GM23248 (cell line): ENCODE measurements at regions not wholly inside any gene's neighbourhood (a gene's known extent, or its start where the extent isn't known, plus 50 kb on each side); places are given as distances from the start of the nearest gene placed in this dataset.

Source experiments
- DNase-seq: peaks from one replicate; pipeline ENCODE4 v3.0.0-alpha.2; 2015
- H2AFZ ChIP-seq: fragments of 200-600 bp; sonication (generic); 2 replicates; pipeline ENCODE4 v1.6.1; 2016; ENCODE audit warnings: antibody characterized with exemption
- H3F3A ChIP-seq: fragments of 200-600 bp; sonication (generic); 2 replicates; pipeline ENCODE4 v1.6.1; 2016; ENCODE audit warnings: mild to moderate bottlenecking, antibody characterized with exemption, mixed run types; ENCODE audit not compliant: insufficient read depth
- H3K27ac ChIP-seq: fragments of 200-600 bp; sonication (generic); 2 replicates; pipeline ENCODE4 v1.5.1; 2016; ENCODE audit warnings: mild to moderate bottlenecking
- H3K27me3 ChIP-seq: fragments of 200-600 bp; sonication (generic); replicated peaks from 2 replicates; pipeline ENCODE4 v1.6.1; 2016; ENCODE audit warnings: mild to moderate bottlenecking; ENCODE audit not compliant: insufficient read depth
- H3K36me3 ChIP-seq: fragments of 200-600 bp; sonication (generic); 2 replicates; pipeline ENCODE4 v1.6.1; 2016; ENCODE audit warnings: low read depth, mild to moderate bottlenecking
- H3K4me1 ChIP-seq: fragments of 200-600 bp; sonication (generic); 2 replicates; pipeline ENCODE4 v1.6.1; 2016; ENCODE audit warnings: mild to moderate bottlenecking; ENCODE audit not compliant: insufficient read depth
- H3K4me2 ChIP-seq: fragments of 200-600 bp; sonication (generic); one replicate; pipeline ENCODE4 v1.6.1; 2016; ENCODE audit warnings: mild to moderate bottlenecking; ENCODE audit not compliant: unreplicated experiment
- H3K4me3 ChIP-seq: fragments of 200-600 bp; sonication (generic); 2 replicates; pipeline ENCODE4 v1.5.1; 2016; ENCODE audit warnings: mild to moderate bottlenecking
- H3K79me2 ChIP-seq: fragments of 200-600 bp; sonication (generic); 2 replicates; pipeline ENCODE4 v1.6.1; 2016; ENCODE audit warnings: mild to moderate bottlenecking; ENCODE audit not compliant: insufficient read depth
- H3K9ac ChIP-seq: fragments of 200-600 bp; sonication (generic); 2 replicates; pipeline ENCODE4 v1.6.1; 2016; ENCODE audit warnings: mild to moderate bottlenecking
- H3K9me2 ChIP-seq: fragments of 200-600 bp; sonication (generic); 2 replicates; pipeline ENCODE4 v1.6.1; 2016; ENCODE audit warnings: mixed run types, mild to moderate bottlenecking, moderate library complexity; ENCODE audit not compliant: insufficient read depth
- H3K9me3 ChIP-seq: fragments of 200-600 bp; sonication (generic); one replicate; pipeline ENCODE4 v1.6.1; 2017; ENCODE audit warnings: low read depth
- H4K20me1 ChIP-seq: fragments of 200-600 bp; sonication (generic); 2 replicates; pipeline ENCODE4 v1.6.0; 2016; ENCODE audit not compliant: insufficient read depth
- EZH2 ChIP-seq: fragments of 200-600 bp; sonication (generic); IDR thresholded peaks from 2 replicates; pipeline ENCODE4 v1.6.1; 2018; ENCODE audit warnings: antibody characterized with exemption, mild to moderate bottlenecking; ENCODE audit not compliant: insufficient read depth, poor library complexity, severe bottlenecking
- EZH2phosphoT487 ChIP-seq: fragments of 200-600 bp; sonication (generic); IDR thresholded peaks from 2 replicates; pipeline ENCODE4 v1.6.1; 2018; ENCODE audit warnings: antibody characterized with exemption, moderate library complexity, mild to moderate bottlenecking, low read depth; ENCODE audit not compliant: insufficient read depth
- WGBS, 2 experiments: methylation state at CpG; one replicate each; pipeline ENCODE4 v1.1.6; 2015 to 2017; ENCODE audit warnings: low lambda C conversion rate in 2 of 2, low coverage in 1 of 2; ENCODE audit errors: missing lambda C conversion rate in 2 of 2; 5-methylcytosine and 5-hydroxymethylcytosine counted together
- in situ Hi-C: fragments of 300-500 bp; cut with MboI; formaldehyde crosslinking; loops from 2 replicates; pipeline ENCODE4 v1.15.0; 2020

DNA sequence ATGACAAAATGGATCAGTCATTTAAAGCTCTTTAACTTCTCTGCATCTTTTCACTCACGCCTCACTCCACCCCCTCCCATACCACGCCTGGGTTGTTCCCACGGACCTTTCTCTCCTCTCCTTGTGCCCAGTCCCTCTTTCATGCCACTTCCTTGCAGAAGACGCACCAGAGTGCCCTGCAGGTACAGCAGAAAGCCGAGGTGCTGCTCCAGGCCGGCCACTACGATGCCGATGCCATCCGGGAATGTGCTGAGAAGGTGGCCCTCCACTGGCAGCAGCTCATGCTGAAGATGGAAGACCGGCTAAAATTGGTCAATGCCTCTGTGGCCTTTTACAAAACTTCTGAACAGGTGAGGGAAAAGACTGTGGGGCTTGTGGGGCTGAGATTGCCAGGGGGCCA lies 296.1 kb upstream of the UMPS start:
- TF ChIP-seq EZH2phosphoT487 (no peak), EZH2 (no peak)

DNA sequence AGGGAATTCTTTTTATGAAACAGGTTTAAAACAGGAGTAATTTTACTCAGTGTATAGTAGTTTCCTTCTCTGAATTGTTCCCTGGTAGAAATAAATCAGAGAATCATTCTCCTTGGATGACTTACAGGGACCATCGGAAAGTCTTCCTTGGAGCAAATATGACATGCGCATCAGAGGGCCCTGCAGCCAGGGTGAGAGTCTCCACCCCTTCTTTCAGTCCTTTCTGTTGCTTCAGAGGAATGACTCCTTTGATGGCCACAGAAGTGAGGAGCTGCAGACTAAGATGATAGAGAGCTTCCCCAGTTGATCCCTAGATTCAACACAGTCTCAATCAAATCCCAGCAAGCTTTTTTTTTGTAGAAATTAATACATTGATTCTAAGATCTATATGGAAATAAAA lies 294.8 kb upstream of the UMPS start:
- H3K9me2 ChIP-seq: no peaks in the 10 kb centered on the region
- TF ChIP-seq EZH2: no peak
- TF ChIP-seq EZH2phosphoT487: no peak
- in situ Hi-C loops: no loop called here
- peaks cover 9% of the 10 kb centered on the region for H3K27me3 ChIP-seq
- H3K79me2 ChIP-seq: no peaks in the 10 kb centered on the region
- no peaks in the 10 kb centered on the region for H3K4me1 ChIP-seq
- DNase-seq: no peak
- no peak overlapping the region for H3K9ac ChIP-seq
- H3K9me3 ChIP-seq: no peaks in the 10 kb centered on the region
- no peak overlapping the region for H3K4me2 ChIP-seq
- WGBS, 2 experiments: 87 to 98% methylated on average over 2 of the region's 2 CpGs
- no peak overlapping the region for H3K4me3 ChIP-seq
- H2AFZ ChIP-seq: no peak overlapping the region
- H4K20me1 ChIP-seq: no peaks in the 10 kb centered on the region
- no peak overlapping the region for H3K27ac ChIP-seq
- H3F3A ChIP-seq: no peaks in the 10 kb centered on the region
- no peaks in the 10 kb centered on the region for H3K36me3 ChIP-seq

More for the DNA sequence above, 296.1 kb upstream of the UMPS start:
- Histone ChIP-seq H3K9me2 (no peaks in the 10 kb centered on the region), H3K27me3 (peaks cover 10% of the 10 kb centered on the region), H3K4me1 (peaks cover 3% of the 10 kb centered on the region), H4K20me1 (no peaks in the 10 kb centered on the region), H3K36me3 (no peaks in the 10 kb centered on the region), H3K9me3 (no peaks in the 10 kb centered on the region), H3K9ac (no peak overlapping the region), H3F3A (peaks cover 3% of the 10 kb centered on the region; the same call in 1 of the 2 replicates), H2AFZ (no peak overlapping the region), H3K27ac (no peak overlapping the region), H3K4me3 (no peak overlapping the region), H3K79me2 (no peaks in the 10 kb centered on the region), H3K4me2 (no peak overlapping the region)
- DNase-seq: no peak
- 77 to 78% methylated on average over 10 of the region's 10 CpGs for WGBS, 2 experiments
- in situ Hi-C loops: no loop called here

DNA sequence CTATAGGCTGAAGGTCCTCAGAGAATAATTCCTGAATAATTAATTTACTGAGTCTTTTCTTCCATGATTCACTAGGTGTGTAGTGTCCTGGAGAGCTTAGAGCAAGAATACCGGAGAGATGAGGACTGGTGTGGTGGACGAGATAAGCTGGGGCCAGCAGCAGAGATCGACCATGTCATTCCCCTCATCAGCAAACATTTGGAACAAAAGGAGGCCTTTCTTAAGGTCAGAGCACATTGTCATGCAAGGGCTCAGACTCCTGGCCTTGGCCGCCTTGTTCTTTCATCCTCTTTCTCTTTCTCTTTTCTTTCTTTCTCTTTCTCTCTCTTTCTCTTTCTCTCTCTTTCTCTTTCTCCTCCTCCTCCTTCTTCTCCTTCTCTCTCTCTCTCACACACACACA lies 291.4 kb upstream of the UMPS start:
- Histone ChIP-seq H3K4me1 (no peaks in the 10 kb centered on the region), H3K79me2 (no peaks in the 10 kb centered on the region), H3K4me2 (no peak overlapping the region), H3K36me3 (no peaks in the 10 kb centered on the region), H2AFZ (no peak overlapping the region), H3K9me3 (no peaks in the 10 kb centered on the region), H3K27ac (no peak overlapping the region), H3K9ac (no peak overlapping the region), H3K9me2 (no peaks in the 10 kb centered on the region), H3F3A (no peaks in the 10 kb centered on the region), H3K4me3 (no peak overlapping the region), H4K20me1 (no peaks in the 10 kb centered on the region), H3K27me3 (no peaks in the 10 kb centered on the region)
- 72 to 76% methylated on average over 4 of the region's 4 CpGs for WGBS, 2 experiments
- in situ Hi-C loops: no loop called here
- DNase-seq: no peak
- TF ChIP-seq EZH2phosphoT487 (no peak), EZH2 (no peak)

DNA sequence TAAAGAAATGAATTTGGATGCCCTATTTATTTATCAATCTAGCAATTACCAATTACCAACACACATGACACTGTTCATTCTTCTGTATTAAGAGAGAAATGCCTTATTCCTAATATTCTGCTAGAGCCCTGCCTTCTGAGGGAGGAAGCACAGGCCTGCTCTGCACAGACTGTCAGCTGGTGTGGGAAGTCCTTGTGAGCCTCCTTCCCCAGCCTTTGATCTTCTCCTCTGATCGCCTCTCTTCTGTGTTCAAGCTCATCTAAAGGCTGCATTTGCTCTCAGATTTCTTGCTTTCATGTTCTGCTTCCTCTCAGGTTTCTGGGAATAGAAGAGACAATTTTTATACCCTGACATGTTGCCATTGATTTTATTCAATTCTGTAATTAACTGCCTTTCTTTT lies 290.6 kb upstream of the UMPS start:
- H2AFZ ChIP-seq: no peak overlapping the region
- no peak for TF ChIP-seq EZH2
- TF ChIP-seq EZH2phosphoT487: no peak
- no peak overlapping the region for H3K9ac ChIP-seq
- no peak overlapping the region for H3K4me2 ChIP-seq
- H3K27me3 ChIP-seq: no peaks in the 10 kb centered on the region
- no peaks in the 10 kb centered on the region for H3K4me1 ChIP-seq
- no peaks in the 10 kb centered on the region for H3K36me3 ChIP-seq
- H3K79me2 ChIP-seq: no peaks in the 10 kb centered on the region
- H3K27ac ChIP-seq: no peak overlapping the region
- no peaks in the 10 kb centered on the region for H3K9me3 ChIP-seq
- in situ Hi-C loops: no loop called here
- no peak for DNase-seq
- no peaks in the 10 kb centered on the region for H3K9me2 ChIP-seq
- H3F3A ChIP-seq: no peaks in the 10 kb centered on the region
- 26 to 29% methylated on average over 1 of the region's 1 CpG for WGBS, 2 experiments
- H4K20me1 ChIP-seq: no peaks in the 10 kb centered on the region
- no peak overlapping the region for H3K4me3 ChIP-seq

DNA sequence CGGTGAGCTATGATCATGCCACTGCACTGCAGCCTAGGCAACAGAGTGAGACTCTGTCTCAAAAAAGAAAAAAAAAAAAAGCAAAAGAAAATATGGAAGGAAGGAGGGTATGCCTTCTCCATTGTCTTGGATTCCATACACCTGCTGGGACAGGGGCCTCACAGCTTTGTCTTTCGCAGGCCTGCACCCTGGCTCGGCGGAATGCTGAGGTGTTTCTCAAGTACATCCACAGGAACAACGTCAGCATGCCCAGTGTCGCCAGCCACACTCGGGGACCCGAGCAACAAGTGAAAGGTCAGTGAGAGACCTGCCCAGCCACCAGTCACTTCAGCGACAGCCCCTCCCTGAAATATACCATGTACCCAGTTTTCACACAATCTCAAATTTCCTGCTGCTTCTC lies 288.5 kb upstream of the UMPS start:
- Histone ChIP-seq H3K4me2 (no peak overlapping the region), H3F3A (no peaks in the 10 kb centered on the region), H4K20me1 (no peaks in the 10 kb centered on the region), H3K4me3 (no peak overlapping the region), H3K27ac (no peak overlapping the region), H3K27me3 (peaks cover 4% of the 10 kb centered on the region; the same call in 1 of the 2 replicates), H2AFZ (no peak overlapping the region), H3K4me1 (no peaks in the 10 kb centered on the region), H3K9me2 (no peaks in the 10 kb centered on the region), H3K9me3 (no peaks in the 10 kb centered on the region), H3K9ac (no peak overlapping the region), H3K36me3 (no peaks in the 10 kb centered on the region), H3K79me2 (no peaks in the 10 kb centered on the region)
- WGBS, 2 experiments: 89% methylated on average over 9 of the region's 9 CpGs
- in situ Hi-C loops: no loop called here
- DNase-seq: no peak
- no peak for TF ChIP-seq EZH2
- TF ChIP-seq EZH2phosphoT487: no peak
